CMK (cell line): ENCODE measurements at regions not wholly inside any gene's neighbourhood (a gene's known extent, or its start where the extent isn't known, plus 50 kb on each side); places are given as distances from the start of the nearest gene placed in this dataset.
"Not testable (repeated sequence)": the region's sequence is repeated elsewhere in the genome, so short reads cannot be mapped to it uniquely, and the experiment has no call there.

Source experiments
- DNase-seq: peaks from one replicate; pipeline ENCODE4 v3.0.0-alpha.2; 2010; ENCODE audit warnings: low read depth

DNA sequence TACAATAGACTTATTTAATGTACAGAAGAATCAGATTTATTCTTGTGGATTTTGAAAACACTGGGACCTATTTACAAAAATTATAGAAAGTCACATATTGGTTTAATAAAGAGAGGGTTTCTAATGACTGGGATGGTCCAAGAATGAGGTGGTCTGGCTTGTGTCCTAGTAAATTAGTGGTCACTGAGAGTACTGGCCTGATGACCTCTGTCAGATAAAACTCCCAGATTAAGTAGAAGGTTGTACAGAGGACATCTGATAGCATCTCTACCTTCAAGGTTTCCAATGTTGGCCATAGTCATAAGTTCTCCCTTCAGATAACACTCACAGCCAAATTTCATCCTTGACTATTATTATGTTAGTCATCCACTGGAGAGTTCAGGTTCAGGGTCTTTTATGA, 692.9 kb downstream of the MTRR start:
- no peak for DNase-seq

DNA sequence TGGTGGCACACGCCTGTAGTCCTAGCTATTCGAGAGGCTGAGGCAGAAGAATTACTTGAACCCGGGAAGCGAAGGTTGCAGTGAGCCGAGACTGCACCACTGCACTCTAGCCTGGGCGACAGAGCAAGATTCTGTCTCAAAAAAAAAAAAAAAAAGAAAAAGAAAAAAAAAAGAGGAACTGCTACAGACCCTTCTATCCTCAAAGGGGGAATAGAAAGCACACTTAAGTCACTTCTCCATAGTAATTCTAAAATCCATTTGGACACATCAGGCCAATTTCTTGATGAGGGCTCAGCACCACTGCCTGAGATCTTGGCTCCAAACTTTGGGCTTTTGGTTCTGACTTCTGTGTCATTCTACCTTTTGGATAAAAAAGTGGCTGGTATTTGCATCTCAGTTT, 694.6 kb downstream of the MTRR start:
- not testable (repeated sequence) for DNase-seq

DNA sequence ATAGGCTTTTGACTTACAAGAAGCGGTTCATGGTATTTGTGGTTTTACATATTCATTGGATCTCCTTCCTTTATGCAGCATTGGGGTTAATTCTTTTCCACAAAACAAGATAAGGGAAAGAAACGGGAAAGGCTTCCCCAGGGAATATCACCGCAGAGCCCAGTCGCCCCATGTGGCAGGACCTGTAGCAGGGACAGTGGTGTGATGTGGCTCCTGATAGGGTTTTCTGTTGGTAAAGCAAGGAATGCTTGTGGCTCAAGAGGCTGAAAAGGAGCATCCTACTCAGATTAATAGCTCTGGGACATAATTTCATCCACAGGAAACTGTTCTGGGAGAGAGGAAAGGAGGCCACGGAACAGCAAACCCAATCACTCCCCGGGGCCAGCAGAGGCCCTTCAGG, 699.9 kb downstream of the MTRR start:
- DNase-seq, result no peak

DNA sequence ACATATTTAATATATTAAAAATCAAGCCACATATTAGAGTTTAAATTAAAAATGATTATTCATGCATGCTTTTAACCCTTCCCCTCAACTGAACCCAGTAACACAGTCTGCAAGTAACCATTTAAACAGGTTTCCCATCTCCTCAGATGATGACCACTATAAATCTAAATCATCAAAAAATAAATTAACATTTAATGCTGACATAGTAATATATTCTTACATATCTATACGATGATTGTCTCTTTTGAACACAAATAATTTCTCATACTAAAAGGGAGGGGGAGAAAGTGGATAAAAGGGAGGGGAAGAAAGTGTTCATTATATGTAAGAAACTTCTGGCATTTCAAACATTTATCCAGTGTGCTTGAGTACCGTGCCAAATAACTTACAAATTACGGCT, 701.6 kb downstream of the MTRR start:
- no peak for DNase-seq

DNA sequence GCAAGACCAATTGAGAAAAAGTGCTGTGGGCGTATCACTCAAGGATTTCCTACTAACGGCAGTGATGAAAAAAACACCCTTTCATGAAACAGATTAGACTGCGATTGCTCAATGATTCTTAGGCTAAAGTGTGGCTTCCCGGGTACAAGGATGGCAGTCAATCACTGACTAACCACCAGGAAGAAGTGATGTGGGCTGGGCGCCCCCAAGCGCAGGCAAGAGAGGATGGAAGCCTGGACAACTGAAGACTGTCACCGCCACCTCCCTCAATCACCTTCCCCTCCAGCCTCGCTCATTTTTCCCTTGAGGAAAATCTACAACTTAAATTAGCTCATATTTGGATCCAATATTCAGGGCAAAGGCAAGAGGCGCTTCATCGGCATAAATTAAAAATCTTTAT, 707.2 kb downstream of the MTRR start:
- no peak for DNase-seq

DNA sequence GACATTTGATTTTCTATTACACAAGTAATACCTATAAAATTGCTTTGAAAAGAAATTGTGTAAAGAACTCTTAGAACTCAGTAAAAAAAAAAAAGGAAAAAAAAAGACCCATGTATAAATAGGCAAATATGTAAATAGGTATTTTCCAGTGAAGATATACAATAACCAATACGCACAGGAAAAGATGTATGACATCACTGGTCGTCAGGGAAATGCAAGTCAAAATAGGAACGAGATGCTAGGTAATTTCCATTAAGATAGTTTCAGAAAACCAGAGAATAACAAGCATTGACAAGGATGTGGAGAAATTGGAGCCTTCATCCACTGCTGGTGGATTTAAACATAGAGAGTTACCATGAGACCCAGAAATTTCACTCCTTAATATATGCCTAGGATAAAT, 708.8 kb downstream of the MTRR start:
- DNase-seq, result no peak

DNA sequence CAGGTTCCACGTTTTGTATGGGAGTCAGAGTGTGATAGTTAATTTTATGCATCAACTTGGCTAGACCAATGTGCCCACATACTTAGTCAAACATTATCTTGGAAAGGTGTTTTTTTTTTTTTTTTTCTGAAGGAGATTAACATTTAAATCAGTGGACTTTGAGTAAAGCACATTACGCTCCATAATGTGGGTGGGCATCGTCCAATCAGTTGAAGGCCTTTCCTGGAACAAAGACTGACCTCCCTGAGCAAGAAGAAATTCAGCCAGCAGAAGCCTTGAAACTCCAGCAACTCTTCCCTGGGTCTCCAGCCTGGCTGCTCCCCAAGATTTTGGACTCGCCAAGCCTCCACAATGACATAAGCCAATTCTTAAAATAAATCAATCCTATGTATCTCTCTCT, 711.4 kb downstream of the MTRR start:
- DNase-seq, result no peak

DNA sequence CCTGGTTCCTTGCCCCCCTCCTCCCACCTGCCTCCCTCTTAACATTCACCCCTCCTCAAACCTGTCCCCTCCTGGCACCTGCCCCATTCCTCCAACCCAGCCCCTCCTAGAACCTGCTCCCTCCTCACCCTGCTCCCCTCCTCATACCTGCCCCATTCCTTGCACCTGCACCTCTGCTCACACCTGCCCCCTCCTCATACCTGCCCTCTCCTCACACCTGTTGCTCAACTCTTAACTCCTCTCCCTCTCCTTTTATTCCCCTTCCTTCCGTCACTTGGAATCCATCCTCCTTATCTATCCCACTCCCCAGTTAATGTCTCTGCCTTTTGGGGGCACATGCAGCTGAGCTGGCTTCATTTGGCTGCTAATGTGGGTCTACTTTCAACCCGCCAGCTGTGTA, 712.1 kb downstream of the MTRR start:
- no peak for DNase-seq

DNA sequence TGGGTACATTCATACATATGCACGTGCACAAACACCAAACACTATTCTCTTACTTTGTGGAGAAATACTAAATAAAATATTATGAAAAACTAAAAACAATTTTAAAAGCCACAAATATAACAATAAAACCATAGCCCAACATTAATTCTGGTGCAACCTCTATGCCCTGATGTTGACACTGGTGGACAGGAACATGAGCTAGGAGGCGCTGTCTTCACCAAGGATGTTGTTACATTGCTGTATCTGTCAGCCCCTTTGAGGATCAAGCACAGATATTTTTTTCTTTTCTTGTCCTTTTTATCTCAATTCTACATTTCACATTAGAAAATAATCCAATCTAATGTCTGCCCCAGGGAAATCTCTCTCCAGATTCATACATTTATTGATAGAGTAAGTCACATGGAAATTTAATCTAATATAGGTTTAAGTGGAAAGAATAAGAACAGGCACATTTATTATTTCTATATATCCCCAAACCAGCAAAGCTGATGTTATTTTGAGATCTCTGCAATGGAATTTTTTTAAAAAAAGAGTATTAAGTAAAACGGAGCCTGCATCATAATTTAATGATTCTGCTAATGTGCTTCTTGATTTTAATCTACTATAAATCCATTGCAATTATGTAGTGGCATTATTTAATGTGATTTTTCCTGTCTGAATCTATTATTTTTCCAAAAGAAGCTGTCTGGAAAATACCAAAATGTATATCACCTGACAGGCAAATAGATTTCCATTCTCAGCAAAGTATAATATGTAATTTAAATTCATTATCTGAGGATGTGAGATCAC, 716.5 kb downstream of the MTRR start:
- no peak for DNase-seq

DNA sequence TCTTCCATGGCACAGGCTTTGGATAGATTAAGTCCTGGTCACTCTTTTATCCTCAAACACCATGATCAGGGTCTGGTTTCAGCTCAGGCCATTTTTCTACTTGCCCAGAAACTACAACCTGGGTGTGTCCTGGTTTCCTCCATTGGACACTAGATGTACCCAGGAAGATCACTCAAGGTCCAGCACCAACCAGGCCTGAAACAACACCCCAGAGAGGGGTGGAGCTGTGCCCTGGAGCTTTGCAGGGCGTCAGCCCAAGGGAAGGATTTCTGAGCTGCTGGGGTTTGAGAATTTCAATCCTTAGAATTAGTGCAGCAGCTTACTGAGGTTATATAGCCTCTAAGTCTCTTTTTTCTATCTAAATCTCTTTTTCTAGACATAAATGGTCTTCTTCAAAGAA, 722.0 kb downstream of the MTRR start:
- DNase-seq, result no peak

DNA sequence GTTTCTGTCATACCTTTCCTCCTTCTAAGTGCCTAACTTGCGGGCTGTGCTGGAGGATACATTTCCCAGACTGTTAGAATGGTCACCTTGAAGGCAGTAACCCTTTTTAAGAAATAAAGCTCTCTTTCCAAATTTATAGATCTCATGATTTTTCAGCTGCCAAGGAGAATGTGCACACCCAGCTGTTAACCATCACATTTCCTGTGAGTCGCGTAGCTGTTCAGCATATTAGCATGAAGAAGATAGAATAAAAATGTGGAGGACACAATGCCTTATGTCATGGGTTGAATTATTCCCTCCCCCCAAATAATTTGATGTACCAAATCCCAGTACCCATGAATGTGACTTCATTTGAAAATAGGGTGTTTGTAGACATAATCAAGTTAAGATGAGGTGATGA, 729.4 kb downstream of the MTRR start:
- no peak for DNase-seq

DNA sequence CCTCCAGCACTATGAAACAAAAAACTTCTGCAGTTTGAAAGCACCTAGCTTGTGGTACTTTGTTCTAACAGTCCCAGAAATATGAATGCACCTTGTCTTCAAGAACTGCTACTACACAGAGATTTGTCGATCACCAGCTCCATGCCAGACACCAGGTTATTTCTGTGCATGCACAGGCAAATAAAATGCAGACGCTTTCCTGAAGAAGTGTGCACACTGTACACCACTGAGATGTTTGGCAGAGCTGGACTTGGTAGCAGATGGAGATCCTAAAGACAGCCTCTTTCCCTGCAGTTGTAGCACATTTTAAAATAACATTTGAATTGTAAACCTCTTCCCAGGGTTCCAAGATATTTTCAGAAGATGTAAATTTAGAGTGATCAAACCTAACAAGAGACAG, 730.0 kb downstream of the MTRR start:
- DNase-seq, result no peak

DNA sequence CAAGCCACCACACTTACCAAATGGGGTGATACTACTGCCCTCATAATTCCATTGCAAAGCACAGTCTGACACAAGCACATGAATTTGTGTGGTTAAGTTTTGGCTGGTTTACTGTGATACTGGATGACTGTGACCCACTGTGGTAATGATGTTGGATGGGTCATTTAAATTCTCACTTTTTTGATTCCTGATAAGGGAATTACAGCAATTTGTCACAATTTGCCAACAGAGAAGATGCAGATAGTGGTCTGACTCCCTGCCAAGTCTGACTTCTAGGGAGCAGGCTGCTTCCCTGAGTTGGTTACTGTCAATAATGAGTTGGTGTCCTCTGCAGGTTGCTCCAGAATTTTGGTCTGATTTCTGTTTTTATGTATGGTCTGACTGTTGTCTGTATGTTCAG, 731.9 kb downstream of the MTRR start:
- no peak for DNase-seq

DNA sequence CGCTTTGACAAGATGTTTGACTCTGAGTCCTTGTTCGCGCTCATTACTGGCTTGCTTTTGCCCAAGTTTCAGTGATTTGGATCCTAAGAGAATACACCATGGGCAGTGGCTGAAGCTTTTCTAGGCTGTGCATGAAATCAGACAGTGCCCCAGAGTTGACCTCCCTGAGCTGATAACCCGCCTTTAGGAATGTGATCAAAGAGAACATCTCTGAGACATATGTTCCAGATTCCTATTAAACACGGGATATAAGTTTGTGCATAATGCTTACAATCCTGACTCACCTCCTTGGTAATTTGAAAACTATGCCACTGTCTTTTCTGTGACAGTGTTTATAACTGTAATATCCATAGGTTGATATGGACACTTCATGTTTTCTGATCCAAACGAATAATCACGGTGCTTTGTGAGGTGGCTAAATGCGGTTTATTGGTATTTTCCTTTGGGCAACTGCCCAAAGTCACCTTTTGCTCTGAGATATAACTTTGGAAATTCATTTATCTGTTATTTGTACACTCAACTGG, 732.9 kb downstream of the MTRR start:
- no peak for DNase-seq

DNA sequence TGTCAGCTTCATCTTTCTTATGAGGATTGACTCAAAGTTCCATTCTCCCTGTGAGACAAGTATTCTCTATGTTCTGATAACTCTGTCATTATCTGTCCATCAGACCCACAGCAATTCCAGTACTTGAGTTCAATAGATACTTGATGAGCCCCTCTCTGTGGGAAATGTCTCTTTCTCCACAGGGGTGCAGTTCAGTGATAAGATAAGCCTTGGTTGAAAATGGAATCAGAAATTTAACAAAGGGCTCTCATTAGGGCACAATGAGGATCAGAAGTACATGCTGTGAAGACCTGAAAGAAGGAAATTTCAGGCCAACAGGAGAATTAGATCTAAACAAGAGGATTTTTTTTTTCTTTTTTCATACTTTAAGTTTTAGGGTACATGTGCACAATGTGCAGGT, 737.3 kb downstream of the MTRR start:
- no peak for DNase-seq

DNA sequence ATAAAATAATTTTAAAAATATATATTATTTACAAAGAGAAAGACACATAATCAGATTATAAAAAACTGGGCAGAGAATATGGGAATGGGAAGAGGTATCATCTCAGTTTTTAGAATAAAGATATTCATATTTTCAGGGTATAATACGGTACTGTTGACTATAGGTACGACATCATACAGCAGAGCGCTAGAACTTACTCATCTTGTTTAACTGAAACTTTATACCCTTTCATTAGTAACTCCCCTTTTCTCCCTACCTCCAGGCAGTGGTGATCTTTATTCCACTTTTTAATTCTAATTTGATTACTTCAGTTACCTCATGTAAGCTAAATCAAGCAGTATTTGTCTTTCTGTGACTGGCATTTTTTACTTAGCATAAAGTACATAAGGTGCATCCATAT, 742.1 kb downstream of the MTRR start:
- DNase-seq, result no peak

DNA sequence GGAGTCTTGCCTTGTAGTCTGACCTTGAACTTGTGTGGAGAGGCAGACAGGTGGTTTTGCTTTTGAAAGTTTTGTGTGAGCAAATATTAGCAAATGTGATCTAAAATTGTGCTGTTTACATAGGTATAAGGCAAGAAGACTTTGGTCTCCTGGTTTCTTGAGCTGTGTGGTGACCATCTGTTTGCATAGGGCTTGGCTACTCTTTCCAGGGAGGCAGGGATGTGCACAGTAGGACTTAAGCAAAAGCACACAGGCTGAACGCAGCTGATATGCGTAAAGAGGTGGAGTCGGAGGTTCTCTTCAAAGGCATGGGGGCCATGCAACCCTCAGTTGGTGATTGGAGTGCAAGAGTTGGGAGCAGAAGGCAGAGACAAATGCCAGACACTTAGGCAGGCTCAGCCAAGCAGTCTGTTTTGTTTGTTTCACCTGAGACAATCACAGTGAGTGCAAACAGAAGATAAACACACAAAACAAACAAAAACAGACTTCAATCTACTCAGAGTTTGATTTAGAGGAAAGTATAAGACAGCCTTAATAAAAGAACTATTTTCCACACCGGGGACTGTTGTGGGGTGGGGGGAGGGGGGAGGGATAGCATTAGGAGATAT, 744.2 kb downstream of the MTRR start:
- no peak for DNase-seq

DNA sequence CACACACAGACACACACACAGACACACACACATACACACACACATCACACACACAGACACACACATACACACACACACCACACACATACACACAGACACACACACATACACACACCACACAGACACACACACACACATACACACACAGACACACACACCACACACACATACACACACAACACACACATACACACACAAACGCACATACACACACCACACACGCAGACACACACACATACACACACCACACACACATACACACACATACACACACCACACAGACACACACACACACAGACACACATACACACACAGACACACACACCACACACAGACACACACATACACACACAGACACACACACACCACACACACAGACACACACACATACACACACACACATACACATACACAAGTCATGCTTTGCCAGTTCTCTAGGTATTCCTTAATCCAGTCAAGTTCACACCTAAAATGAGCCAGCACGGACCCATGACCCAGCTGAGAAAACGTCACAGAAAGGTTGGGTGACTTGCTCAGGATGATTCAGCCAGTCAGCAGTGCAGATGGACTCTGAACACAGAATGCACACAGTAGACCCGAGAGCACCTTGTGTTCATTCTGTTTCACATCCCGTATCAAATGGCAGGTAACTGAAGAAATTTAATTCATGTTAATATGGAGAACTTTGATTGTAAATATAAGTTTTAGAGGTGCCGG, 746.4 kb downstream of the MTRR start:
- no peak for DNase-seq

DNA sequence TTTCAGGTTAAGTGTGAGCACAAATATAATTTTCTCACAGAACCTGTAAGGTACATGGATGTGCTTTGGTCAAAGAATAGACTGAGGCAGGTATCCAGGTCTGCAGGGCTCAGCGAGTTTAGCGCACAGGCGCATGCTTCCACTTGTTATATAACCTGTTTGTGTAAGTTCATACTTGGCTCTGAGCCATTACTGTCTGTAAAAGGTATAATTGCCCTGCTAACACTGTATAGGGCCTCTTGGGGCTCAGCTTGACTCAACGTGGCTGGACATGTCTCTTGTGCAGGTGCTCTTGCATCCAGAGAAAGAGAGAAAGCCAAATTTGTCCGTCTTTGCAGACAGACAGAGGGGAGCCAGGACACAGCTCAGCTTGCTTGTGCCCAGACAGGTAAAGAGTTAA, 759.6 kb downstream of the MTRR start:
- no peak for DNase-seq

DNA sequence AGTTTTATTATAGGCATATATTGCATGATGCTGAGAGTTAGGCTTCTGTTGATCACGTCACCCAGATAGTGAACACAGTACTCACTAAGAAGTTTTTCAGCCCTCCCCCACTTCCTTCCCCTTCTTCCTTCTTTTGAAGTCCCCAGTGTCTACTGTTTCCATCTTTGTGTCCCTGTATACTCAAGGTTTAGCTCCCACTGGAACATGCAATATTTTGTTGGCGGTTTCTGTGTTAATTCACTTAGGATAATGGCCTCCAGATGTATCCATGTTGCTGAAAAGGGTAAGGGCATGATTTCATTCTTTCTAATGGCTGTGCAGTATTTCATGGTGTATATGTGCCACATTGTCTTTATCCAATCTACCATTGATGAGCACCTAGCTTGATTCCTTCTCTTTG, 764.3 kb downstream of the MTRR start:
- DNase-seq, result no peak

DNA sequence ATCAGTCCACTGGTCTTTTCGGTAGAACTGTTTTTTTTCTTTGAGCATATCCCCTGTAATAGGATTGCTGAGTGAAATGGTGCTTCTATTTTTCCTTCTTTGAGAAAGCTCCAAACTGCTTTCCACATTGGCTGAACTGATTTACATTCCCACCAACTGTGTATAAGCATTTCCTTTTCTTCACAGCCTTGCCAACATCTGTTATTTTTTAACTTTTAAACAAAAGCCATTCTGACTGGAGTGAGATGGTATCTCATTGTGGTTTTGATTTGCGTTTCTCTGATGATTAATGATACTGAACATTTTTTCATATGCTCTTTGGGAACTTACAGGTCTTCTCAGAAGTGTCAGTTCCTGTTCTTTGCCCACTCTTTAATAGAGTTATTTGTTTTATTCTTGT, 764.7 kb downstream of the MTRR start:
- DNase-seq, result no peak

DNA sequence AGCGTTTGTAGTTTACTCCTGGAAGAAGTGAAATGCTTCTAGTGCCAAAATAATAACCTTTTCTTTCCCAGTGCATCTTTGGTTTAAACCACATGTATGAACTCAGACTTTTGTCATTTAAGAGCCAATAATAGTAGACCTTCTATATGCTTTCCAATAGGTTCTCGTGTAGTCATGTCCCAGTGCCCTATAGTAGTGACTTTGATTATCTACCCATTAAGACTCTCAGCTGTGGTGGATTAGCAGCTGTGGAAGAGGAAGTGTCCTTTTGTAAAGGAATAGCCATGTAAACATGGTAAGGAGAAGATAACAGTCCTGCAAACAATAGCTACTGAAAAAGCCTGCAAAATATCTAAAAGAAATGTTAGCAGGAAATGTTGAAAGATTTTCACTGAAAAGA, 765.3 kb downstream of the MTRR start:
- DNase-seq, result no peak

DNA sequence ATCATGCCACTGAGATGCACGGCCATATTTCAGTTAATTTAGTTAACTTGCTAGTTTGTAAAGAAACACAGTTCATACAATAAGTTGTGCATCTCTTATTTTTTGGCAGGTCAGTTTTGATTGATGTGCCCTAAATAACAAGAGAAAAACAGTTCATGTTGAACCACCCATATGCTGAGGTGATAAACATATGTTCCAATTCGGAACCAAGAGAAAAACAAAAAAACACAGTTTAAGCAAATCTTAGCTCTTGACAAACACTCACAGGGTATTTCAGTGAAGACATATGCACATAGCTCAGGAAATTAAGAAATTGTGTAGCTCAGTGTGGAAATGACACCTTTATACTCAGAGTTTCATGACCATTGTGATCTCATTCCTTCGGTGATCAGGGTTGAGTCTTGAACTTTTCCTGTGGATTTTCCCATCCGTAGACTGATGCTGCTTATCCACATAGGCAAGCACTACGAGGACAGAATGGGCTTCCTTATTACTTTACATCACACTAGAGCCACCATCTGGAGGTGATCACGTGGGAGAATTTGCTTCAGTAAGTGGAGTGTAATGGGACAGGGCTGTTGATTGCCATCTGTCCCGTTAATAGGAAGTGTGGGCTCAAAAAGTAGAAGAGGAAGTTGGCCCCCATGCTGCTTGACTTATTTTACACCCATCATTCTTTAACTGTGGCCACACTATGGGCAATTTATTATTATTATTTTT, 773.0 kb downstream of the MTRR start:
- no peak for DNase-seq
